HepG2 (cell line): ENCODE measurements at regions not wholly inside any gene's neighbourhood (a gene's known extent, or its start where the extent isn't known, plus 50 kb on each side); places are given as distances from the start of the nearest gene placed in this dataset.

ENCODE experiments used
- ATAC-seq: fragments of 200-7000 bp; cut with Tn5 transposase; 3 replicates; pipeline ENCODE4 v1.9.1; 2020; ENCODE audit warnings: mild to moderate bottlenecking, moderate library complexity
- BruUV-seq: library from RNA; stranded (reverse); fragments of 400-500 nt; replicated peaks from 2 replicates; lab custom pipeline; 2021; lab: Mats Ljungman, UMichigan
- CTCF ChIA-PET: fragments of 300-600 bp; formaldehyde crosslinking; extraction: SDS; loops from one replicate; lab custom pipeline; 2021; ENCODE audit warnings: low total read pairs, inconsistent platforms, low intra/inter-chr PET ratio; lab: Yijun Ruan, JAX
- POLR2A ChIA-PET: fragments of 350-600 bp; sonication (Branson Sonifier 250); formaldehyde crosslinking; loops from one replicate; lab custom pipeline; 2020; ENCODE audit warnings: antibody characterized with exemption, inconsistent platforms; lab: Yijun Ruan, JAX
- DNase-seq: peaks from one replicate; pipeline ENCODE4 v3.0.0-alpha.2; 2015; ENCODE audit warnings: low spot score
- FAIRE-seq: peaks from 3 replicates; lab custom pipeline; 2011; peaks lifted over from hg19 to GRCh38; lab: Jason Lieb, UNC
- H2AFZ ChIP-seq: one replicate; pipeline ENCODE4 v1.6.1; 2011; ENCODE audit warnings: low read length, inconsistent platforms
- H3K27ac ChIP-seq: fragments of 300-600 bp; 3 replicates; pipeline ENCODE4 v1.8.0; 2011; ENCODE audit warnings: mixed run types, mild to moderate bottlenecking, mixed read lengths, low read length, inconsistent platforms; ENCODE audit not compliant: insufficient read depth; ENCODE audit errors: extremely low read length
- H3K27me3 ChIP-seq, 2 experiments: fragments of 200-600 bp in 1 of 2; 2 replicates in 1 of 2; 3 replicates in 1 of 2; pipeline versions ENCODE4 v1.6.0 to v1.8.0; 2011; ENCODE audit warnings: low read length in 2 of 2, mild to moderate bottlenecking in 2 of 2, moderate library complexity in 2 of 2, inconsistent platforms in 1 of 2; ENCODE audit not compliant: insufficient read depth in 2 of 2, control insufficient read depth in 1 of 2
- H3K36me3 ChIP-seq, 2 experiments: fragments of 200-600 bp in 1 of 2; replicated peaks in 1 of 2; 2 replicates in 1 of 2; 3 replicates in 1 of 2; pipeline versions ENCODE4 v1.5.1 to v1.8.0; 2011; ENCODE audit warnings: low read length in 2 of 2, inconsistent platforms in 1 of 2; ENCODE audit not compliant: insufficient read depth in 2 of 2, control insufficient read depth in 1 of 2
- H3K4me1 ChIP-seq: 2 replicates; pipeline ENCODE4 v1.5.1; 2012; ENCODE audit warnings: low read length, inconsistent platforms; ENCODE audit not compliant: insufficient read depth
- H3K4me2 ChIP-seq: 2 replicates; pipeline ENCODE4 v1.6.0; 2011; ENCODE audit warnings: low read depth, low read length, inconsistent platforms
- H3K4me3 ChIP-seq, 3 experiments: fragments of 200-600 bp in 1 of 3; sonication (generic), shearing (Covaris generic) in 1 of 3; replicated peaks in 1 of 3; 2 replicates each; pipeline ENCODE4 v1.5.1; 2011 to 2016; ENCODE audit warnings: low read length in 3 of 3, inconsistent platforms in 2 of 3, low read depth in 2 of 3, mild to moderate bottlenecking in 2 of 3, control low read depth in 1 of 3, mixed read lengths in 1 of 3; ENCODE audit not compliant: insufficient read depth in 1 of 3
- H3K79me2 ChIP-seq: one replicate; pipeline ENCODE4 v1.6.1; 2011; ENCODE audit warnings: low read length, inconsistent platforms; ENCODE audit not compliant: insufficient read depth
- H3K9ac ChIP-seq: 2 replicates; pipeline ENCODE4 v1.6.0; 2011; ENCODE audit warnings: mild to moderate bottlenecking, low read depth, low read length, inconsistent platforms; ENCODE audit not compliant: insufficient read depth
- H3K9me3 ChIP-seq: 2 replicates; pipeline ENCODE4 v1.5.1; 2012; ENCODE audit warnings: mild to moderate bottlenecking, low read length
- H4K20me1 ChIP-seq: 2 replicates; pipeline ENCODE4 v1.6.0; 2011; ENCODE audit warnings: inconsistent platforms, mild to moderate bottlenecking, low read length, moderate library complexity; ENCODE audit not compliant: insufficient read depth
- ARNT2 ChIP-seq: sonication (generic); formaldehyde crosslinking; IDR thresholded peaks from 2 replicates; pipeline ENCODE4 v1.8.0; 2022; ENCODE audit warnings: mild to moderate bottlenecking, low read depth, missing genetic modification reagents, moderate library complexity
- CEBPB ChIP-seq: IDR thresholded peaks from 2 replicates; pipeline ENCODE4 v1.6.1; 2011; ENCODE audit warnings: low read depth, low read length, improper control_type of control experiment, borderline replicate concordance
- GMEB1 ChIP-seq: sonication (generic); formaldehyde crosslinking; IDR thresholded peaks from 2 replicates; pipeline ENCODE4 v1.5.1; 2020; ENCODE audit warnings: missing genetic modification reagents, mild to moderate bottlenecking, borderline replicate concordance
- HNRNPH1 ChIP-seq: fragments of 200-400 bp; formaldehyde crosslinking; optimal IDR thresholded peaks from 2 replicates; pipeline ENCODE3; 2017; ENCODE audit warnings: mild to moderate bottlenecking, low read depth, low read length
- IKZF1 ChIP-seq: fragments of 450-650 bp; IDR thresholded peaks from 2 replicates; pipeline ENCODE4 v1.7.1; 2016
- NCOA2 ChIP-seq: sonication (generic); formaldehyde crosslinking; IDR thresholded peaks from 2 replicates; pipeline ENCODE4 v1.8.0; 2022; ENCODE audit warnings: inconsistent platforms
- TAF1 ChIP-seq: sonication (generic); formaldehyde crosslinking; IDR thresholded peaks from 2 replicates; pipeline ENCODE4 v1.4.0; 2020; ENCODE audit warnings: missing genetic modification reagents
- ZNF33B ChIP-seq: sonication (generic); formaldehyde crosslinking; IDR thresholded peaks from 2 replicates; pipeline ENCODE4 v1.5.1; 2020; ENCODE audit warnings: mild to moderate bottlenecking, missing genetic modification reagents
- ZNF564 ChIP-seq: sonication (generic); formaldehyde crosslinking; IDR thresholded peaks from 2 replicates; pipeline ENCODE4 v1.8.1; 2023; ENCODE audit warnings: mild to moderate bottlenecking, missing genetic modification reagents
- WGBS: methylation state at CpG from one replicate; pipeline ENCODE4 v1.1.6; 2017; ENCODE audit warnings: low lambda C conversion rate; 5-methylcytosine and 5-hydroxymethylcytosine counted together
- in situ Hi-C: cut with HindIII; loops from 2 replicates; pipeline ENCODE4 v1.10.0; 2017; ENCODE audit warnings: low pct_unique_long_range_greater_than_20kb; ENCODE audit not compliant: extremely low pct_ligation_motif_present
- intact Hi-C: fragments of 100-400 bp; cut with micrococcal nuclease; formaldehyde crosslinking; loops from one replicate; pipeline ENCODE4 v1.10.0; 2022; ENCODE audit not compliant: unreplicated experiment

- peaks cover 24% of the 10 kb centered on the region for H3K4me1 ChIP-seq
- H3K79me2 ChIP-seq, result no peaks in the 10 kb centered on the region
- no peaks in the 10 kb centered on the region for H4K20me1 ChIP-seq
- BruUV-seq, result no TSS peak
- intact Hi-C loops, result no loop called here
- H2AFZ ChIP-seq, result peak overlapping the region; percentile 46
- no peaks in the 10 kb centered on the region for H3K9me3 ChIP-seq
- ATAC-seq (no peak; the same call in 2 of the 3 replicates), DNase-seq (no peak), FAIRE-seq (no peak)
- no peak overlapping the region for H3K9ac ChIP-seq
- H3K4me2 ChIP-seq, result peak overlapping the region; percentile 41
- POLR2A ChIA-PET, result no interaction called here
- H3K27ac ChIP-seq, result no peak overlapping the region
- CTCF ChIA-PET, result no interaction called here
- in situ Hi-C loops, result no loop called here
- no peaks in the 10 kb centered on the region for H3K36me3 ChIP-seq
- H3K27me3 ChIP-seq, result no peaks in the 10 kb centered on the region
- 15% methylated on average over 4 of the region's 4 CpGs for WGBS
- no peak overlapping the region for H3K4me3 ChIP-seq
- no peak for TF ChIP-seq NCOA2 (CRISPR knock-in tag)
- TF ChIP-seq GMEB1 (CRISPR knock-in tag), result no peak
- no peak for TF ChIP-seq HNRNPH1
- TF ChIP-seq ARNT2 (CRISPR knock-in tag), result no peak
- TF ChIP-seq CEBPB, result peak; percentile 42; the same call in 1 of the 2 replicates
Observed at GRCh38 chr6:113701552-113702254, 155.4 kb upstream of the MARCKS start.

- Histone ChIP-seq H4K20me1 (no peaks in the 10 kb centered on the region), H3K4me1 (peaks cover 7% of the 10 kb centered on the region; the same call in 1 of the 2 replicates), H3K36me3 (no peaks in the 10 kb centered on the region), H2AFZ (no peak overlapping the region), H3K27me3 (no peaks in the 10 kb centered on the region), H3K9ac (no peak overlapping the region)
- FAIRE-seq (no peak), DNase-seq (no peak)
- intact Hi-C loops, result no loop called here
- WGBS, result 85% methylated on average over 3 of the region's 3 CpGs
- ChIA-PET CTCF (no interaction called here), POLR2A (interaction anchor here (1.0 kb wide), 1 partner anchor 151 kb away, joined by 3 read pairs; no protein-coding TSS in a partner anchor)
- BruUV-seq, result no TSS peak
- no peak for TF ChIP-seq TAF1 (CRISPR knock-in tag)
- no peak for TF ChIP-seq IKZF1
- no peak for TF ChIP-seq ZNF564 (CRISPR knock-in tag)
- no peak for TF ChIP-seq ZNF33B
- TF ChIP-seq, all 625 proteins: peak for 0
- no peaks in the 10 kb centered on the region for H3K79me2 ChIP-seq
- no peak overlapping the region for H3K4me3 ChIP-seq
- ATAC-seq, result no peak
- in situ Hi-C loops, result no loop called here
- H3K4me2 ChIP-seq, result no peak overlapping the region
- H3K27ac ChIP-seq, result no peak overlapping the region
- H3K9me3 ChIP-seq, result no peaks in the 10 kb centered on the region
Observed at GRCh38 chr6:113707194-113707593, 150.0 kb upstream of the MARCKS start.
